OCI-LY7 (cell line): ENCODE measurements at regions not wholly inside any gene's neighbourhood (a gene's known extent, or its start where the extent isn't known, plus 50 kb on each side); places are given as distances from the start of the nearest gene placed in this dataset.

Source experiments
- BruUV-seq: library from RNA; stranded (reverse); fragments of 400-500 nt; replicated peaks from 2 replicates; lab custom pipeline; 2021; lab: Mats Ljungman, UMichigan
- CTCF ChIA-PET: fragments of 300-600 bp; sonication (Branson Sonifier 250); formaldehyde crosslinking; loops from one replicate; lab custom pipeline; 2022; ENCODE audit warnings: antibody characterized with exemption; ENCODE audit not compliant: unreplicated experiment; lab: Charles Lee
- POLR2A ChIA-PET: fragments of 300-600 bp; sonication (Branson Sonifier 250); formaldehyde crosslinking; loops from one replicate; lab custom pipeline; 2022; ENCODE audit warnings: antibody characterized with exemption; lab: Charles Lee
- DNase-seq: peaks from one replicate; pipeline ENCODE4 v3.0.0-alpha.2; 2015; ENCODE audit warnings: low spot score
- H2AFZ ChIP-seq: fragments of 200-600 bp; sonication (generic), shearing (Covaris generic); 2 replicates; pipeline ENCODE4 v1.6.1; 2014; ENCODE audit warnings: mild to moderate bottlenecking, antibody characterized with exemption, low read length, moderate library complexity
- H3K27ac ChIP-seq: fragments of 200-600 bp; sonication (generic); 2 replicates; pipeline ENCODE4 v1.5.1; 2014; ENCODE audit warnings: mixed run types, low read depth, mild to moderate bottlenecking, moderate library complexity, low read length, inconsistent platforms; ENCODE audit not compliant: poor library complexity, severe bottlenecking
- H3K36me3 ChIP-seq: fragments of 200-600 bp; sonication (generic); 2 replicates; pipeline ENCODE4 v1.6.1; 2014; ENCODE audit warnings: mild to moderate bottlenecking, antibody characterized with exemption, low read length, moderate library complexity, mixed read lengths; ENCODE audit not compliant: insufficient read depth
- H3K4me1 ChIP-seq: fragments of 200-600 bp; sonication (generic); 2 replicates; pipeline ENCODE4 v1.5.1; 2014; ENCODE audit warnings: mild to moderate bottlenecking, low read length; ENCODE audit not compliant: insufficient read depth, poor library complexity, severe bottlenecking
- H3K4me2 ChIP-seq: fragments of 200-600 bp; sonication (generic); 2 replicates; pipeline ENCODE4 v1.6.1; 2014; ENCODE audit warnings: mild to moderate bottlenecking, low read length
- H3K4me3 ChIP-seq: fragments of 200-600 bp; sonication (generic); 2 replicates; pipeline ENCODE4 v1.5.1; 2014; ENCODE audit warnings: mild to moderate bottlenecking, low read depth, low read length; ENCODE audit not compliant: poor library complexity, severe bottlenecking
- H3K79me2 ChIP-seq: fragments of 200-600 bp; sonication (generic); 2 replicates; pipeline ENCODE4 v1.6.1; 2016; ENCODE audit warnings: low read depth, mild to moderate bottlenecking, low read length, moderate library complexity, mixed read lengths; ENCODE audit not compliant: insufficient read depth
- H3K9me2 ChIP-seq: fragments of 200-600 bp; sonication (generic); 2 replicates; pipeline ENCODE4 v1.6.1; 2016; ENCODE audit warnings: mild to moderate bottlenecking, low read length, mixed read lengths; ENCODE audit not compliant: insufficient read depth
- H3K9me3 ChIP-seq: fragments of 200-600 bp; sonication (generic); 2 replicates; pipeline ENCODE4 v1.6.1; 2014; ENCODE audit warnings: mild to moderate bottlenecking, mixed run types, low read length, mixed read lengths
- H4K20me1 ChIP-seq: fragments of 200-600 bp; sonication (generic); 2 replicates; pipeline ENCODE4 v1.6.1; 2014; ENCODE audit warnings: mild to moderate bottlenecking, antibody characterized with exemption, low read length, moderate library complexity, mixed read lengths; ENCODE audit not compliant: insufficient read depth
- EZH2phosphoT487 ChIP-seq: fragments of 200-600 bp; sonication (generic); IDR thresholded peaks from 2 replicates; pipeline ENCODE4 v1.6.1; 2018; ENCODE audit warnings: low read depth, borderline replicate concordance, mild to moderate bottlenecking, mixed run types, antibody characterized with exemption, low read length, moderate library complexity, mixed read lengths
- intact Hi-C: fragments of 100-400 bp; cut with micrococcal nuclease; formaldehyde crosslinking; loops from one replicate; pipeline ENCODE4 v1.10.0; 2022; ENCODE audit not compliant: unreplicated experiment
- TF ChIP-seq, protein P1 (sequence below): fragments of 200-600 bp; sonication (generic); conservative IDR thresholded peaks from 2 replicates; pipeline ENCODE4 v1.5.1; 2014; ENCODE audit warnings: mild to moderate bottlenecking, antibody characterized with exemption, low read length, moderate library complexity, mixed read lengths

DNA sequence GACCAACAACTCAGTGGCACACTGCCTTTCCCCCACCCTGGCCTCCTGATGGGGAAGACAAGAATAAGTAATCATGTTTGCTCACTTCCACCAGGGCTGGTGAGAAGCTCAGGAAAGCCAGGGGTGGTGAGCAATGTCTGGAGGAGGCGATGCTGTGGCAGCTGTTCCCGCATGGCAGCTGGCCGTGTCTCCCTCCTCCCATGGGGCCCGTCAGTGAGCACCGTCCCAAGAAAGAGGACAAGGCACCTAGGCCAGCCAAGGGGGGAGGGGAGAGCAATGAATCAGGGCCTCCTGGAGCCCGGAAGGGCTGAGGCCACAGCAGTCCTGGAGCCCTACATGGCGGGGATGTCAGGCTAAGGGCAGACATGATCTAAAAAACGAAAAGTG lies 69.2 kb upstream of the INSIG1 start:
- intact Hi-C loops: no loop called here
- ChIA-PET POLR2A (no interaction called here), CTCF (no interaction called here)
- no peak for TF ChIP-seq EZH2phosphoT487
- TF ChIP-seq, protein P1, sequence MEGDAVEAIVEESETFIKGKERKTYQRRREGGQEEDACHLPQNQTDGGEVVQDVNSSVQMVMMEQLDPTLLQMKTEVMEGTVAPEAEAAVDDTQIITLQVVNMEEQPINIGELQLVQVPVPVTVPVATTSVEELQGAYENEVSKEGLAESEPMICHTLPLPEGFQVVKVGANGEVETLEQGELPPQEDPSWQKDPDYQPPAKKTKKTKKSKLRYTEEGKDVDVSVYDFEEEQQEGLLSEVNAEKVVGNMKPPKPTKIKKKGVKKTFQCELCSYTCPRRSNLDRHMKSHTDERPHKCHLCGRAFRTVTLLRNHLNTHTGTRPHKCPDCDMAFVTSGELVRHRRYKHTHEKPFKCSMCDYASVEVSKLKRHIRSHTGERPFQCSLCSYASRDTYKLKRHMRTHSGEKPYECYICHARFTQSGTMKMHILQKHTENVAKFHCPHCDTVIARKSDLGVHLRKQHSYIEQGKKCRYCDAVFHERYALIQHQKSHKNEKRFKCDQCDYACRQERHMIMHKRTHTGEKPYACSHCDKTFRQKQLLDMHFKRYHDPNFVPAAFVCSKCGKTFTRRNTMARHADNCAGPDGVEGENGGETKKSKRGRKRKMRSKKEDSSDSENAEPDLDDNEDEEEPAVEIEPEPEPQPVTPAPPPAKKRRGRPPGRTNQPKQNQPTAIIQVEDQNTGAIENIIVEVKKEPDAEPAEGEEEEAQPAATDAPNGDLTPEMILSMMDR: no peak
- Histone ChIP-seq H3K9me2 (no peaks in the 10 kb centered on the region), H2AFZ (no peak overlapping the region), H3K4me1 (no peaks in the 10 kb centered on the region), H3K36me3 (no peaks in the 10 kb centered on the region), H3K9me3 (no peaks in the 10 kb centered on the region), H3K4me3 (no peak overlapping the region), H3K27ac (no peak overlapping the region), H3K4me2 (no peak overlapping the region), H3K79me2 (no peaks in the 10 kb centered on the region), H4K20me1 (no peaks in the 10 kb centered on the region; the same call in 1 of the 2 replicates)
- BruUV-seq: no TSS peak
- DNase-seq: no peak

DNA sequence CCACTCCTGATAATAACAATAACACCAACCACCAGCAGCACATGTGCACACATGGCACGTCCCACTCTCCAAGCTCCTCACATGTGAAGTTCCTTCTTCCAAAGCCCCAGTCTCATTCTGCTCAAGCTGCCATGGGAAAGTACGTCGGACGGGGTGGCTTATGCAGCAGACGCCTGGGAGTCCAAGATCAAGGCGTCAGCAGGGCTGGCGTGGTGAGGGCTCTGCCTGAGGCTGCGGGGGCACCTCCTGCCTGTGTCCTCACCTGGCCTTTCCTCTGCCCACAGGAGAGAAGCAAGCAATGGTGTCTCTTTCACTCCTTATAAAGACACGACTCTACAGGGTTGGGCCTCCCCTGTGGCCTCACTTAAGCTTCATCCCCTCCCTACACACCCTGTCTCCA lies 68.8 kb upstream of the INSIG1 start:
- H3K27ac ChIP-seq: no peak overlapping the region
- H3K9me3 ChIP-seq: no peaks in the 10 kb centered on the region
- H2AFZ ChIP-seq: no peak overlapping the region
- TF ChIP-seq, protein P1: no peak
- TF ChIP-seq EZH2phosphoT487: no peak
- POLR2A ChIA-PET: no interaction called here
- no peaks in the 10 kb centered on the region; the same call in 1 of the 2 replicates for H4K20me1 ChIP-seq
- no TSS peak for BruUV-seq
- H3K4me2 ChIP-seq: no peak overlapping the region
- DNase-seq: no peak
- no peak overlapping the region for H3K4me3 ChIP-seq
- no peaks in the 10 kb centered on the region for H3K4me1 ChIP-seq
- CTCF ChIA-PET: no interaction called here
- H3K79me2 ChIP-seq: no peaks in the 10 kb centered on the region
- no peaks in the 10 kb centered on the region for H3K9me2 ChIP-seq
- intact Hi-C loops: no loop called here
- H3K36me3 ChIP-seq: no peaks in the 10 kb centered on the region

DNA sequence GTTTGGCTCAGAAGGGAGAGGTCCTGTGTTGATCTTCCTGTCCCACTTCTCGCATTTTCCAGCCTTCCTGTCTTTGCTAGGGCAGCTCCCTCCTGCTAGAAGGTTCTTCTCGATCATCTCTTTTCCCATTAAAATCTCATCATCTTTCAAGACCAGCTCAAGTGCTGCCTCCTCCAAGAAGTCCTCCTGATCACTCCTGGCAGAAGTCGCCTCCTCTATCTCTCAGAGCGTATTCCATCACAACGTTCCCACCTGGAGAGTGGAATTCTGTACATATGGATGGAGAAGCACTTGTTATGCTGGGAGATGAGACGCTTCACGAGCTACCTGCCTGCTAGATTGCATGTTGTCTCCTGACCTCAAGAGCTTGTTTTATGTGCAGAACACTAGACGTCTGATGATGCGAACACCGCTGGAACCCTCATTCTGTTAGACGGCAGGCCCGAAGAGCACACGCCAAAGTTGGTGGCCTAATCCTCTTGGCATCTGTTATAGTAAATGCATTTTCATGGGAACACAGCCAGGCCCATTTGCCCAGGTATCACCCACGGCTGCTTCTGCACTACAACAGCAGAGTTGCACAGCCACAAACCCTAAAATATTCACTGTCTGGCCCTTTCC lies 68.0 kb upstream of the INSIG1 start:
- no peak overlapping the region for H3K4me2 ChIP-seq
- H2AFZ ChIP-seq: no peak overlapping the region
- no peaks in the 10 kb centered on the region for H3K9me2 ChIP-seq
- TF ChIP-seq, protein P1: no peak
- no peak for TF ChIP-seq EZH2phosphoT487
- H3K36me3 ChIP-seq: no peaks in the 10 kb centered on the region
- ChIA-PET CTCF (no interaction called here), POLR2A (no interaction called here)
- no peaks in the 10 kb centered on the region for H3K4me1 ChIP-seq
- H3K27ac ChIP-seq: no peak overlapping the region
- no peaks in the 10 kb centered on the region for H3K79me2 ChIP-seq
- H3K9me3 ChIP-seq: no peaks in the 10 kb centered on the region
- H4K20me1 ChIP-seq: no peaks in the 10 kb centered on the region; the same call in 1 of the 2 replicates
- no TSS peak for BruUV-seq
- no peak for DNase-seq
- no peak overlapping the region for H3K4me3 ChIP-seq
- intact Hi-C loops: no loop called here
